CD4-positive, alpha-beta T cell treated with Interleukin-15 for 4 hours (primary cell): ENCODE measurements at regions not wholly inside any gene's neighbourhood (a gene's known extent, or its start where the extent isn't known, plus 50 kb on each side); places are given as distances from the start of the nearest gene placed in this dataset.

ENCODE experiments used
- DNase-seq: peaks from one replicate; pipeline ENCODE4 v3.0.0-alpha.2; 2020; ENCODE audit warnings: low spot score

GRCh38 chr13:109436841-109437240 is 349.5 kb downstream of the IRS2 start:
- no peak for DNase-seq

- no peak for DNase-seq
Measured at GRCh38 chr13:109436055-109436622, 350.2 kb downstream of the IRS2 start.

- DNase-seq: no peak
Measured at GRCh38 chr13:109431217-109431616, 355.2 kb downstream of the IRS2 start.

- DNase-seq: no peak
Measured at GRCh38 chr13:109428146-109428545, 358.2 kb downstream of the IRS2 start.

- no peak for DNase-seq
Measured at GRCh38 chr13:109427695-109428094, 358.7 kb downstream of the IRS2 start.

- no peak for DNase-seq
Measured at GRCh38 chr13:109427148-109427547, 359.2 kb downstream of the IRS2 start.

- DNase-seq: no peak
Measured at GRCh38 chr13:109426690-109426990, 359.7 kb downstream of the IRS2 start.

GRCh38 chr13:109425821-109426689 is 360.3 kb downstream of the IRS2 start:
- no peak for DNase-seq

GRCh38 chr13:109422161-109422560 is 364.2 kb downstream of the IRS2 start:
- no peak for DNase-seq

- DNase-seq: no peak
Measured at GRCh38 chr13:109419896-109420295, 366.5 kb downstream of the IRS2 start.

- no peak for DNase-seq
Measured at GRCh38 chr13:109418111-109418510, 368.3 kb downstream of the IRS2 start.

- DNase-seq: no peak
Measured at GRCh38 chr13:109416001-109416400, 370.4 kb downstream of the IRS2 start.

- DNase-seq: no peak
Measured at GRCh38 chr13:109415057-109415456, 371.3 kb downstream of the IRS2 start.

- no peak for DNase-seq
Measured at GRCh38 chr13:109412283-109412901, 374.0 kb downstream of the IRS2 start.

GRCh38 chr13:109410868-109411267 is 375.5 kb downstream of the IRS2 start:
- DNase-seq: no peak

- DNase-seq: no peak
Measured at GRCh38 chr13:109408591-109409382, 377.6 kb downstream of the IRS2 start.

GRCh38 chr13:109406376-109406992 is 379.9 kb downstream of the IRS2 start:
- no peak for DNase-seq

- DNase-seq: no peak
Measured at GRCh38 chr13:109403012-109403421, 383.4 kb downstream of the IRS2 start.

- no peak for DNase-seq
Measured at GRCh38 chr13:109401891-109402290, 384.5 kb downstream of the IRS2 start.

- no peak for DNase-seq
Measured at GRCh38 chr13:109401307-109401706, 385.1 kb downstream of the IRS2 start.

GRCh38 chr13:109400624-109401257 is 385.6 kb downstream of the IRS2 start:
- no peak for DNase-seq

GRCh38 chr13:109400209-109400608 is 386.2 kb downstream of the IRS2 start:
- no peak for DNase-seq
